ENCODE measurements at regions not wholly inside any gene's neighbourhood (a gene's known extent, or its start where the extent isn't known, plus 50 kb on each side); places are given as distances from the start of the nearest gene placed in this dataset.
"Not testable (repeated sequence)": the region's sequence is repeated elsewhere in the genome, so short reads cannot be mapped to it uniquely, and the experiment has no call there.

GRCh38 chr16:32002496-32002895, 128.9 kb downstream of the ZNF267 start:
- not testable (repeated sequence) for TF ChIP-seq CTCF (IDR thresholded peaks at IDR 0.05); POLR2AphosphoS5 (IDR thresholded peaks at IDR 0.05; ENCODE audit: low read depth, low read length); SIN3A (IDR thresholded peaks at IDR 0.05; ENCODE audit: borderline replicate concordance, insufficient read depth, low read depth, low read length); REST (IDR thresholded peaks at IDR 0.05; ENCODE audit: insufficient read depth in 1 of 2, low read depth in 2 of 2, low read length in 1 of 2)
